Pons (tissue), 1 donor: ENCODE measurements at regions not wholly inside any gene's neighbourhood (a gene's known extent, or its start where the extent isn't known, plus 50 kb on each side); places are given as distances from the start of the nearest gene placed in this dataset.
A peak's percentile ranks its signal among the peaks of the same experiment; 100 is the strongest.

Experiments
- DNase-seq: peaks from one replicate; pipeline ENCODE4 v3.0.0-alpha.2; 2016; ENCODE audit warnings: low spot score

GRCh38 chr5:158553195-158553961 is 546.3 kb downstream of the EBF1 start:
- no peak for DNase-seq

- no peak for DNase-seq
Measured at GRCh38 chr5:158552241-158552640, 547.5 kb downstream of the EBF1 start.

GRCh38 chr5:158549311-158549710 is 550.4 kb downstream of the EBF1 start:
- no peak for DNase-seq

GRCh38 chr5:158546748-158547147 is 553.0 kb downstream of the EBF1 start:
- no peak for DNase-seq

- DNase-seq, result no peak
Measured at GRCh38 chr5:158545949-158546530, 553.7 kb downstream of the EBF1 start.

GRCh38 chr5:158544388-158545339 is 555.1 kb downstream of the EBF1 start:
- DNase-seq, result no peak

- DNase-seq, result peak; percentile 4
Measured at GRCh38 chr5:158543539-158544387, 556.0 kb downstream of the EBF1 start.

GRCh38 chr5:158541536-158542297 is 558.0 kb downstream of the EBF1 start:
- no peak for DNase-seq

GRCh38 chr5:158538506-158539074 is 561.1 kb downstream of the EBF1 start:
- no peak for DNase-seq

GRCh38 chr5:158537366-158537765 is 562.4 kb downstream of the EBF1 start:
- DNase-seq, result no peak

- DNase-seq, result no peak
Measured at GRCh38 chr5:158534203-158534602, 565.5 kb downstream of the EBF1 start.

- DNase-seq, result no peak
Measured at GRCh38 chr5:158532739-158533138, 567.0 kb downstream of the EBF1 start.

- DNase-seq, result no peak
Measured at GRCh38 chr5:158531860-158532259, 567.9 kb downstream of the EBF1 start.

- no peak for DNase-seq
Measured at GRCh38 chr5:158530115-158530514, 569.6 kb downstream of the EBF1 start.

- DNase-seq, result no peak
Measured at GRCh38 chr5:158529454-158529853, 570.3 kb downstream of the EBF1 start.

GRCh38 chr5:158525663-158526062 is 574.1 kb downstream of the EBF1 start:
- DNase-seq, result no peak

- DNase-seq, result no peak
Measured at GRCh38 chr5:158524070-158524469, 575.6 kb downstream of the EBF1 start.

GRCh38 chr5:158522776-158523175 is 576.9 kb downstream of the EBF1 start:
- DNase-seq, result no peak

GRCh38 chr5:158521995-158522394 is 577.7 kb downstream of the EBF1 start:
- DNase-seq, result no peak

GRCh38 chr5:158519433-158520021 is 580.2 kb downstream of the EBF1 start:
- DNase-seq, result no peak
